Epithelial cell of proximal tubule (primary cell): ENCODE measurements at regions not wholly inside any gene's neighbourhood (a gene's known extent, or its start where the extent isn't known, plus 50 kb on each side); places are given as distances from the start of the nearest gene placed in this dataset.
"Not testable (repeated sequence)": the region's sequence is repeated elsewhere in the genome, so short reads cannot be mapped to it uniquely, and the experiment has no call there.

Source experiments
- DNase-seq: peaks from one replicate; pipeline ENCODE4 v3.0.0-alpha.2; 2011; ENCODE audit warnings: low read depth
- H3K4me3 ChIP-seq: 2 replicates; pipeline ENCODE4 v1.5.1; 2011; ENCODE audit warnings: low read depth, mild to moderate bottlenecking, low read length
- CTCF ChIP-seq: conservative IDR thresholded peaks from 2 replicates; pipeline ENCODE4 v1.5.1; 2012; ENCODE audit warnings: low read depth, mild to moderate bottlenecking, low read length

GRCh38 chr9:90189306-90189705 is 453.3 kb downstream of the DIRAS2 start:
- no peak for DNase-seq
- TF ChIP-seq CTCF, result no peak
- no peak overlapping the region for H3K4me3 ChIP-seq

- H3K4me3 ChIP-seq, DNase-seq: not testable (repeated sequence)
These were observed 450.2 kb downstream of the DIRAS2 start for GRCh38 chr9:90192465-90192864.

GRCh38 chr9:90198956-90199355 is 443.7 kb downstream of the DIRAS2 start:
- no peak overlapping the region for H3K4me3 ChIP-seq
- TF ChIP-seq CTCF, result no peak
- DNase-seq, result no peak

- no peak for DNase-seq
- TF ChIP-seq CTCF, result no peak
- H3K4me3 ChIP-seq, result no peak overlapping the region
These were observed 440.9 kb downstream of the DIRAS2 start for GRCh38 chr9:90201766-90202165.

- no peak for DNase-seq
- H3K4me3 ChIP-seq, result no peak overlapping the region
- TF ChIP-seq CTCF, result no peak
These were observed 438.3 kb downstream of the DIRAS2 start for GRCh38 chr9:90204128-90204831.

- not testable (repeated sequence) for H3K4me3 ChIP-seq, DNase-seq
These were observed 429.6 kb downstream of the DIRAS2 start for GRCh38 chr9:90213045-90213444.

- no peak for DNase-seq
- no peak overlapping the region for H3K4me3 ChIP-seq
- TF ChIP-seq CTCF, result peak; percentile 55
These were observed 423.0 kb downstream of the DIRAS2 start for GRCh38 chr9:90219548-90220118.

- H3K4me3 ChIP-seq, DNase-seq: not testable (repeated sequence)
These were observed 420.7 kb downstream of the DIRAS2 start for GRCh38 chr9:90221899-90222298.
